HEK293 (cell line): ENCODE measurements at regions not wholly inside any gene's neighbourhood (a gene's known extent, or its start where the extent isn't known, plus 50 kb on each side); places are given as distances from the start of the nearest gene placed in this dataset.

Source experiments
- CTCF ChIA-PET: fragments of 350-600 bp; formaldehyde crosslinking; extraction: SDS; loops from one replicate; lab custom pipeline; 2021; ENCODE audit warnings: antibody characterized with exemption; lab: Yijun Ruan, JAX
- POLR2A ChIA-PET: fragments of 300-600 bp; formaldehyde crosslinking; extraction: SDS; loops from one replicate; lab custom pipeline; 2020; ENCODE audit warnings: antibody characterized with exemption, inconsistent platforms; lab: Yijun Ruan, JAX
- H3K27ac ChIP-seq: fragments of 200-500 bp; sonication (Bioruptor generic); 2 replicates; pipeline ENCODE4 v1.5.1; 2014; ENCODE audit warnings: low read depth, low read length, control low read depth, inconsistent platforms; ENCODE audit errors: extremely low read depth
- H3K36me3 ChIP-seq, 2 experiments: fragments of 200-500 bp in 1 of 2; sonication (Bioruptor generic) in 1 of 2; 1 replicate in 1 of 2; 2 replicates in 1 of 2; pipeline ENCODE4 v1.5.1; 2014 to 2017; ENCODE audit warnings: inconsistent platforms in 2 of 2, low read length in 2 of 2; ENCODE audit not compliant: control insufficient read depth in 2 of 2, insufficient read depth in 1 of 2
- H3K4me1 ChIP-seq: fragments of 200-500 bp; sonication (Bioruptor generic); 2 replicates; pipeline ENCODE4 v1.5.1; 2014; ENCODE audit warnings: mild to moderate bottlenecking, low read length, inconsistent platforms; ENCODE audit not compliant: control insufficient read depth, insufficient read depth
- H3K4me3 ChIP-seq: 2 replicates; pipeline ENCODE4 v1.5.1; 2011; ENCODE audit warnings: low read depth, mild to moderate bottlenecking, control low read depth, low read length, moderate library complexity
- H3K9me3 ChIP-seq: fragments of 200-500 bp; sonication (Bioruptor generic); 2 replicates; pipeline ENCODE4 v1.5.1; 2014; ENCODE audit warnings: low read depth, low read length, inconsistent platforms; ENCODE audit not compliant: control insufficient read depth, insufficient read depth
- HOXA7 ChIP-seq: sonication (generic); formaldehyde crosslinking; IDR thresholded peaks from 2 replicates; pipeline ENCODE4 v1.8.1; 2022; ENCODE audit warnings: missing genetic modification reagents, borderline replicate concordance
- HOXC10 ChIP-seq: sonication (generic); formaldehyde crosslinking; IDR thresholded peaks from 2 replicates; pipeline ENCODE4 v1.8.1; 2023; ENCODE audit warnings: mild to moderate bottlenecking, missing genetic modification reagents
- IKZF3 ChIP-seq: fragments of 450-650 bp; IDR thresholded peaks from 2 replicates; pipeline ENCODE4 v1.5.0; 2018; ENCODE audit warnings: missing biosample characterization, mild to moderate bottlenecking, missing genetic modification characterization, moderate library complexity
- KLF1 ChIP-seq: fragments of 450-650 bp; formaldehyde crosslinking; IDR thresholded peaks from 2 replicates; pipeline ENCODE4 v1.5.1; 2016; ENCODE audit warnings: missing biosample characterization, missing genetic modification characterization
- KLF16 ChIP-seq: fragments of 450-650 bp; formaldehyde crosslinking; IDR thresholded peaks from 2 replicates; pipeline ENCODE4 v1.5.1; 2017; ENCODE audit warnings: missing biosample characterization, missing genetic modification characterization
- KLF8 ChIP-seq: fragments of 450-650 bp; formaldehyde crosslinking; IDR thresholded peaks from 2 replicates; pipeline ENCODE4 v1.5.1; 2016; ENCODE audit warnings: missing biosample characterization, missing genetic modification characterization
- PRDM1 ChIP-seq: fragments of 450-650 bp; formaldehyde crosslinking; IDR thresholded peaks from 2 replicates; pipeline ENCODE4; 2016; ENCODE audit warnings: missing biosample characterization, missing genetic modification characterization
- RBAK ChIP-seq: fragments of 450-650 bp; formaldehyde crosslinking; IDR thresholded peaks from 2 replicates; pipeline ENCODE4 v1.5.1; 2016; ENCODE audit warnings: missing biosample characterization, missing genetic modification characterization
- SETDB1 ChIP-seq: IDR thresholded peaks from one replicate; pipeline ENCODE4 v1.6.1; 2017; ENCODE audit warnings: mild to moderate bottlenecking, low read length, moderate library complexity, mixed read lengths; ENCODE audit not compliant: insufficient read length
- SP2 ChIP-seq: fragments of 450-650 bp; formaldehyde crosslinking; IDR thresholded peaks from 2 replicates; pipeline ENCODE4 v1.5.1; 2016; ENCODE audit warnings: missing biosample characterization, missing genetic modification characterization
- ZBTB20 ChIP-seq: fragments of 450-650 bp; formaldehyde crosslinking; IDR thresholded peaks from 2 replicates; pipeline ENCODE4 v1.5.1; 2016; ENCODE audit warnings: missing biosample characterization, missing genetic modification characterization
- ZBTB7A ChIP-seq: fragments of 450-650 bp; formaldehyde crosslinking; IDR thresholded peaks from 2 replicates; pipeline ENCODE4 v1.5.1; 2016; ENCODE audit warnings: low read depth, missing biosample characterization, missing genetic modification characterization
- ZFP3 ChIP-seq: fragments of 450-650 bp; formaldehyde crosslinking; IDR thresholded peaks from 2 replicates; pipeline ENCODE4 v1.5.1; 2016; ENCODE audit warnings: low read depth, missing biosample characterization, missing genetic modification characterization
- ZNF10 ChIP-seq: fragments of 450-650 bp; formaldehyde crosslinking; IDR thresholded peaks from 2 replicates; pipeline ENCODE4 v1.5.1; 2017; ENCODE audit warnings: missing biosample characterization, missing genetic modification characterization
- ZNF140 ChIP-seq: fragments of 450-650 bp; formaldehyde crosslinking; IDR thresholded peaks from 2 replicates; pipeline ENCODE4 v1.5.1; 2016; ENCODE audit warnings: missing biosample characterization, missing genetic modification characterization
- ZNF324 ChIP-seq: fragments of 450-650 bp; formaldehyde crosslinking; IDR thresholded peaks from 2 replicates; pipeline ENCODE4 v1.5.1; 2016; ENCODE audit warnings: missing biosample characterization, missing genetic modification characterization
- ZNF350 ChIP-seq: fragments of 450-650 bp; formaldehyde crosslinking; IDR thresholded peaks from 2 replicates; pipeline ENCODE4 v1.5.0; 2017; ENCODE audit warnings: missing biosample characterization, mild to moderate bottlenecking, missing genetic modification characterization
- ZNF555 ChIP-seq: fragments of 450-650 bp; formaldehyde crosslinking; conservative IDR thresholded peaks from 2 replicates; pipeline ENCODE4 v1.5.1; 2017; ENCODE audit warnings: missing biosample characterization, mild to moderate bottlenecking, missing genetic modification characterization, inconsistent platforms
- ZNF558 ChIP-seq: fragments of 450-650 bp; formaldehyde crosslinking; IDR thresholded peaks from 2 replicates; pipeline ENCODE4 v1.5.1; 2016; ENCODE audit warnings: missing biosample characterization, missing genetic modification characterization
- ZNF701 ChIP-seq: fragments of 450-650 bp; formaldehyde crosslinking; IDR thresholded peaks from 2 replicates; pipeline ENCODE4 v1.5.1; 2016; ENCODE audit warnings: missing biosample characterization, missing genetic modification characterization
- ZNF785 ChIP-seq: fragments of 450-650 bp; formaldehyde crosslinking; IDR thresholded peaks from 2 replicates; pipeline ENCODE4 v1.5.1; 2016; ENCODE audit warnings: missing biosample characterization, missing genetic modification characterization
- ZSCAN23 ChIP-seq: fragments of 450-650 bp; formaldehyde crosslinking; IDR thresholded peaks from 2 replicates; pipeline ENCODE4 v1.5.1; 2016; ENCODE audit warnings: missing biosample characterization, missing genetic modification characterization
- TF ChIP-seq, protein P1 (sequence below): fragments of 450-650 bp; formaldehyde crosslinking; IDR thresholded peaks from 2 replicates; pipeline ENCODE4 v1.5.1; 2017; ENCODE audit warnings: missing biosample characterization, missing genetic modification characterization
- TF ChIP-seq, protein P2 (sequence below): fragments of 450-650 bp; formaldehyde crosslinking; IDR thresholded peaks from 2 replicates; pipeline ENCODE4 v1.5.1; 2017; ENCODE audit warnings: missing biosample characterization, missing genetic modification characterization
- TF ChIP-seq, protein P3 (sequence below): fragments of 450-650 bp; formaldehyde crosslinking; IDR thresholded peaks from 2 replicates; pipeline ENCODE4 v1.5.1; 2016; ENCODE audit warnings: missing biosample characterization, missing genetic modification characterization
- TF ChIP-seq, protein P4 (sequence below): fragments of 450-650 bp; formaldehyde crosslinking; conservative IDR thresholded peaks from 2 replicates; pipeline ENCODE4 v1.5.1; 2016; ENCODE audit warnings: low read depth, missing biosample characterization, missing genetic modification characterization
- TF ChIP-seq, protein P5 (sequence below): fragments of 450-650 bp; formaldehyde crosslinking; IDR thresholded peaks from 2 replicates; pipeline ENCODE4 v1.5.1; 2017; ENCODE audit warnings: missing biosample characterization, missing genetic modification characterization

DNA sequence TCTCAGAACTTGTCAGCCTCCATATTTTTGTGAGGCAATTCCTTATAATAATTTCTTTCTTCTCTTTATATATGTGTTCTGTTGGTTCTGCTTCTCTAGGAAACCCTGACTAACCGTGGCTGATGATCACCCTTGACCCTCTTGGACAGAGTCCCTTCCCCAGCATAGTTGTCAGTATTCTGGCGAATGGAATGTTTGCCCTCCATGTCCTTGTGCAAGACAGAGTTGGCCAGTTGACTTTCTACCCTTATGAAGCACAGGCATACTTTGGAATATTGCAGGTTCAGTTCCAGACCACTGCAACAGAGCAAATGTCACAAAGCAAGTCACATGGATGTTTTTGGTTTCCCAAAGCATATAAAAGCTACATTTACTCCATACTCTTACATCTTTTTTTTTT, 297.7 kb upstream of the SHH start:
- POLR2A ChIA-PET = no interaction called here
- Histone ChIP-seq H3K9me3 (no peaks in the 10 kb centered on the region), H3K4me1 (no peaks in the 10 kb centered on the region), H3K27ac (no peak overlapping the region), H3K36me3 (no peaks in the 10 kb centered on the region), H3K4me3 (no peak overlapping the region)
- CTCF ChIA-PET = interaction anchor here (0.5 kb wide), 1 partner anchor 364 kb away, joined by 4 read pairs; no protein-coding TSS in a partner anchor
- TF ChIP-seq RBAK (tag by site-specific recombination) (no peak), ZNF555 (no peak), ZBTB20 (no peak), ZNF10 (tag by site-specific recombination) (no peak), ZFP3 (tag by site-specific recombination) (no peak), ZNF785 (no peak), PRDM1 (tag by site-specific recombination) (no peak), IKZF3 (tag by site-specific recombination) (no peak), HOXA7 (no peak)
- TF ChIP-seq, protein P1, sequence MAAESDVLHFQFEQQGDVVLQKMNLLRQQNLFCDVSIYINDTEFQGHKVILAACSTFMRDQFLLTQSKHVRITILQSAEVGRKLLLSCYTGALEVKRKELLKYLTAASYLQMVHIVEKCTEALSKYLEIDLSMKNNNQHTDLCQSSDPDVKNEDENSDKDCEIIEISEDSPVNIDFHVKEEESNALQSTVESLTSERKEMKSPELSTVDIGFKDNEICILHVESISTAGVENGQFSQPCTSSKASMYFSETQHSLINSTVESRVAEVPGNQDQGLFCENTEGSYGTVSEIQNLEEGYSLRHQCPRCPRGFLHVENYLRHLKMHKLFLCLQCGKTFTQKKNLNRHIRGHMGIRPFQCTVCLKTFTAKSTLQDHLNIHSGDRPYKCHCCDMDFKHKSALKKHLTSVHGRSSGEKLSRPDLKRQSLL = no peak
- TF ChIP-seq, protein P2, sequence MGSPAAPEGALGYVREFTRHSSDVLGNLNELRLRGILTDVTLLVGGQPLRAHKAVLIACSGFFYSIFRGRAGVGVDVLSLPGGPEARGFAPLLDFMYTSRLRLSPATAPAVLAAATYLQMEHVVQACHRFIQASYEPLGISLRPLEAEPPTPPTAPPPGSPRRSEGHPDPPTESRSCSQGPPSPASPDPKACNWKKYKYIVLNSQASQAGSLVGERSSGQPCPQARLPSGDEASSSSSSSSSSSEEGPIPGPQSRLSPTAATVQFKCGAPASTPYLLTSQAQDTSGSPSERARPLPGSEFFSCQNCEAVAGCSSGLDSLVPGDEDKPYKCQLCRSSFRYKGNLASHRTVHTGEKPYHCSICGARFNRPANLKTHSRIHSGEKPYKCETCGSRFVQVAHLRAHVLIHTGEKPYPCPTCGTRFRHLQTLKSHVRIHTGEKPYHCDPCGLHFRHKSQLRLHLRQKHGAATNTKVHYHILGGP (tag by site-specific recombination) = no peak
- TF ChIP-seq, protein P3, sequence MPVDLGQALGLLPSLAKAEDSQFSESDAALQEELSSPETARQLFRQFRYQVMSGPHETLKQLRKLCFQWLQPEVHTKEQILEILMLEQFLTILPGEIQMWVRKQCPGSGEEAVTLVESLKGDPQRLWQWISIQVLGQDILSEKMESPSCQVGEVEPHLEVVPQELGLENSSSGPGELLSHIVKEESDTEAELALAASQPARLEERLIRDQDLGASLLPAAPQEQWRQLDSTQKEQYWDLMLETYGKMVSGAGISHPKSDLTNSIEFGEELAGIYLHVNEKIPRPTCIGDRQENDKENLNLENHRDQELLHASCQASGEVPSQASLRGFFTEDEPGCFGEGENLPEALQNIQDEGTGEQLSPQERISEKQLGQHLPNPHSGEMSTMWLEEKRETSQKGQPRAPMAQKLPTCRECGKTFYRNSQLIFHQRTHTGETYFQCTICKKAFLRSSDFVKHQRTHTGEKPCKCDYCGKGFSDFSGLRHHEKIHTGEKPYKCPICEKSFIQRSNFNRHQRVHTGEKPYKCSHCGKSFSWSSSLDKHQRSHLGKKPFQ = no peak
- TF ChIP-seq, protein P4, sequence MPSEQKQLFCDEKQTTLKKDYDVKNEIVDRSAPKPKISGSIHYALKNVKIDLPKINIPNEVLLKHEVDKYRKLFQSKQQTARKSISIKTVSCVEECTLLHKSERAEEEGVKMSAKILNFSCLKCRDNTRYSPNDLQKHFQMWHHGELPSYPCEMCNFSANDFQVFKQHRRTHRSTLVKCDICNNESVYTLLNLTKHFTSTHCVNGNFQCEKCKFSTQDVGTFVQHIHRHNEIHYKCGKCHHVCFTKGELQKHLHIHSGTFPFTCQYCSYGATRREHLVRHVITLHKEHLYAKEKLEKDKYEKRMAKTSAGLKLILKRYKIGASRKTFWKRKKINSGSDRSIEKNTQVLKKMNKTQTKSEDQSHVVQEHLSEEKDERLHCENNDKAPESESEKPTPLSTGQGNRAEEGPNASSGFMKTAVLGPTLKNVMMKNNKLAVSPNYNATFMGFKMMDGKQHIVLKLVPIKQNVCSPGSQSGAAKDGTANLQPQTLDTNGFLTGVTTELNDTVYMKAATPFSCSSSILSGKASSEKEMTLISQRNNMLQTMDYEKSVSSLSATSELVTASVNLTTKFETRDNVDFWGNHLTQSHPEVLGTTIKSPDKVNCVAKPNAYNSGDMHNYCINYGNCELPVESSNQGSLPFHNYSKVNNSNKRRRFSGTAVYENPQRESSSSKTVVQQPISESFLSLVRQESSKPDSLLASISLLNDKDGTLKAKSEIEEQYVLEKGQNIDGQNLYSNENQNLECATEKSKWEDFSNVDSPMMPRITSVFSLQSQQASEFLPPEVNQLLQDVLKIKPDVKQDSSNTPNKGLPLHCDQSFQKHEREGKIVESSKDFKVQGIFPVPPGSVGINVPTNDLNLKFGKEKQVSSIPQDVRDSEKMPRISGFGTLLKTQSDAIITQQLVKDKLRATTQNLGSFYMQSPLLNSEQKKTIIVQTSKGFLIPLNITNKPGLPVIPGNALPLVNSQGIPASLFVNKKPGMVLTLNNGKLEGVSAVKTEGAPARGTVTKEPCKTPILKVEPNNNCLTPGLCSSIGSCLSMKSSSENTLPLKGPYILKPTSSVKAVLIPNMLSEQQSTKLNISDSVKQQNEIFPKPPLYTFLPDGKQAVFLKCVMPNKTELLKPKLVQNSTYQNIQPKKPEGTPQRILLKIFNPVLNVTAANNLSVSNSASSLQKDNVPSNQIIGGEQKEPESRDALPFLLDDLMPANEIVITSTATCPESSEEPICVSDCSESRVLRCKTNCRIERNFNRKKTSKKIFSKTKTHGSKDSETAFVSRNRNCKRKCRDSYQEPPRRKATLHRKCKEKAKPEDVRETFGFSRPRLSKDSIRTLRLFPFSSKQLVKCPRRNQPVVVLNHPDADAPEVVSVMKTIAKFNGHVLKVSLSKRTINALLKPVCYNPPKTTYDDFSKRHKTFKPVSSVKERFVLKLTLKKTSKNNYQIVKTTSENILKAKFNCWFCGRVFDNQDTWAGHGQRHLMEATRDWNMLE = no peak

DNA sequence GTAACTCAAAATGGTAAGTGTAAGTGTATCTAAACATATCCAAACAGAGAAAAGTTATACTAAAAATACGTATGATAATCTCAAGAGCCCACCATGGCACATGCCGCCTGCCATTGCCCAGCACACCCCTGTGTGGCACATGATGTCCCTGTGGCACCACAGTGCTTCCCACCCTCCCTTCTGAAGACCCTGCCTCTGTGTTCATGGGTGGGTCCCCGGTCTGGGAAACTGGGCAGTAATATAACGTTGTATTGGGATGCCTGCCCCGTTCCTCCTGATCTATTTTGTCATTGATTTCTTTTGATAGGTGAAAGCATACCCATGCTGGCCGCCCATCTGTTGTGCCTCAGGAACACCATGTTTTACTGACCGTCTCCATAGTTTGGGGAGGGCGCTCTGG, 296.8 kb upstream of the SHH start:
- POLR2A ChIA-PET = no interaction called here
- no peaks in the 10 kb centered on the region for H3K36me3 ChIP-seq
- H3K9me3 ChIP-seq = no peaks in the 10 kb centered on the region
- CTCF ChIA-PET = no interaction called here
- no peak overlapping the region for H3K4me3 ChIP-seq
- H3K4me1 ChIP-seq = no peaks in the 10 kb centered on the region
- H3K27ac ChIP-seq = no peak overlapping the region
- TF ChIP-seq, protein P2 (tag by site-specific recombination) = no peak
- TF ChIP-seq HOXC10 = no peak
- no peak for TF ChIP-seq ZNF140 (tag by site-specific recombination)
- no peak for TF ChIP-seq SP2 (tag by site-specific recombination)
- TF ChIP-seq ZNF350 (tag by site-specific recombination) = no peak
- TF ChIP-seq ZSCAN23 (tag by site-specific recombination) = no peak
- no peak for TF ChIP-seq ZNF324 (tag by site-specific recombination)
- TF ChIP-seq ZNF701 = no peak
- TF ChIP-seq, protein P5, sequence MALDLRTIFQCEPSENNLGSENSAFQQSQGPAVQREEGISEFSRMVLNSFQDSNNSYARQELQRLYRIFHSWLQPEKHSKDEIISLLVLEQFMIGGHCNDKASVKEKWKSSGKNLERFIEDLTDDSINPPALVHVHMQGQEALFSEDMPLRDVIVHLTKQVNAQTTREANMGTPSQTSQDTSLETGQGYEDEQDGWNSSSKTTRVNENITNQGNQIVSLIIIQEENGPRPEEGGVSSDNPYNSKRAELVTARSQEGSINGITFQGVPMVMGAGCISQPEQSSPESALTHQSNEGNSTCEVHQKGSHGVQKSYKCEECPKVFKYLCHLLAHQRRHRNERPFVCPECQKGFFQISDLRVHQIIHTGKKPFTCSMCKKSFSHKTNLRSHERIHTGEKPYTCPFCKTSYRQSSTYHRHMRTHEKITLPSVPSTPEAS (tag by site-specific recombination) = no peak
- TF ChIP-seq ZNF555 = no peak
- no peak for TF ChIP-seq KLF16 (tag by site-specific recombination)
- no peak for TF ChIP-seq KLF8 (tag by site-specific recombination)
- TF ChIP-seq KLF1 = no peak
- TF ChIP-seq ZNF558 (tag by site-specific recombination) = no peak
- no peak for TF ChIP-seq SETDB1
- no peak for TF ChIP-seq ZBTB7A (tag by site-specific recombination)
